HG03460 (cell line): ENCODE measurements at regions not wholly inside any gene's neighbourhood (a gene's known extent, or its start where the extent isn't known, plus 50 kb on each side); places are given as distances from the start of the nearest gene placed in this dataset.
"Not testable (repeated sequence)": the region's sequence is repeated elsewhere in the genome, so short reads cannot be mapped to it uniquely, and the experiment has no call there.

Experiments used
- ATAC-seq: cut with Tn5 transposase; IDR thresholded peaks from one replicate; pipeline ENCODE4 v1.9.1; 2021; ENCODE audit not compliant: unreplicated experiment

GRCh38 chr1:98143403-98143802 is 222.6 kb upstream of the DPYD start:
- ATAC-seq, result no peak

- ATAC-seq, result no peak
Observed at GRCh38 chr1:98133131-98133530, 212.3 kb upstream of the DPYD start.

- no peak for ATAC-seq
Observed at GRCh38 chr1:98130408-98130807, 209.6 kb upstream of the DPYD start.

GRCh38 chr1:98129491-98129890 is 208.7 kb upstream of the DPYD start:
- no peak for ATAC-seq

GRCh38 chr1:98126740-98127139 is 205.9 kb upstream of the DPYD start:
- no peak for ATAC-seq

- no peak for ATAC-seq
Observed at GRCh38 chr1:98121646-98122045, 200.8 kb upstream of the DPYD start.

- no peak for ATAC-seq
Observed at GRCh38 chr1:98119796-98120195, 199.0 kb upstream of the DPYD start.

- ATAC-seq, result no peak
Observed at GRCh38 chr1:98113811-98114210, 193.0 kb upstream of the DPYD start.

GRCh38 chr1:98112626-98113025 is 191.8 kb upstream of the DPYD start:
- no peak for ATAC-seq

GRCh38 chr1:98110674-98111073 is 189.8 kb upstream of the DPYD start:
- ATAC-seq, result no peak

- ATAC-seq, result not testable (repeated sequence)
Observed at GRCh38 chr1:98108378-98108777, 187.5 kb upstream of the DPYD start.

- ATAC-seq, result no peak
Observed at GRCh38 chr1:98107256-98107655, 186.4 kb upstream of the DPYD start.

- no peak for ATAC-seq
Observed at GRCh38 chr1:98104289-98104688, 183.5 kb upstream of the DPYD start.

GRCh38 chr1:98103617-98104285 is 182.9 kb upstream of the DPYD start:
- ATAC-seq, result no peak

GRCh38 chr1:98102345-98103030 is 181.7 kb upstream of the DPYD start:
- no peak for ATAC-seq

- ATAC-seq, result no peak
Observed at GRCh38 chr1:98101364-98101763, 180.5 kb upstream of the DPYD start.

- ATAC-seq, result no peak
Observed at GRCh38 chr1:98099501-98099900, 178.7 kb upstream of the DPYD start.

- no peak for ATAC-seq
Observed at GRCh38 chr1:98098473-98098872, 177.6 kb upstream of the DPYD start.

- no peak for ATAC-seq
Observed at GRCh38 chr1:98090351-98090750, 169.5 kb upstream of the DPYD start.

GRCh38 chr1:98088381-98088780 is 167.5 kb upstream of the DPYD start:
- no peak for ATAC-seq

- ATAC-seq, result no peak
Observed at GRCh38 chr1:98086796-98087441, 166.1 kb upstream of the DPYD start.

GRCh38 chr1:98086156-98086555 is 165.3 kb upstream of the DPYD start:
- ATAC-seq, result no peak
